SK-N-SH treated with all-trans-retinoic acid at 6 μM for 48 hours (cell line): ENCODE measurements at regions not wholly inside any gene's neighbourhood (a gene's known extent, or its start where the extent isn't known, plus 50 kb on each side); places are given as distances from the start of the nearest gene placed in this dataset.

Experiments
- GLIS3 ChIP-seq: fragments of 250-450 bp; sonication (Bioruptor Pico); IDR thresholded peaks from 2 replicates; pipeline ENCODE4 v1.5.0; 2020; ENCODE audit warnings: mild to moderate bottlenecking, moderate library complexity
- RARB ChIP-seq: fragments of 250-450 bp; sonication (Bioruptor Pico); IDR thresholded peaks from 2 replicates; pipeline ENCODE4 v1.8.0; 2021; ENCODE audit warnings: mild to moderate bottlenecking, moderate library complexity
- ZFP3 ChIP-seq: fragments of 250-450 bp; sonication (Bioruptor Pico); IDR thresholded peaks from 2 replicates; pipeline ENCODE4 v1.5.0; 2020; ENCODE audit warnings: mild to moderate bottlenecking, moderate library complexity
- ZFP30 ChIP-seq: fragments of 450-650 bp; formaldehyde crosslinking; IDR thresholded peaks from 2 replicates; pipeline ENCODE4 v1.5.0; 2022; ENCODE audit warnings: mild to moderate bottlenecking, moderate library complexity
- TF ChIP-seq, protein P1 (sequence below): fragments of 250-450 bp; sonication (Bioruptor Pico); IDR thresholded peaks from 2 replicates; pipeline ENCODE4 v1.8.0; 2020; ENCODE audit warnings: mild to moderate bottlenecking, moderate library complexity, borderline replicate concordance

DNA sequence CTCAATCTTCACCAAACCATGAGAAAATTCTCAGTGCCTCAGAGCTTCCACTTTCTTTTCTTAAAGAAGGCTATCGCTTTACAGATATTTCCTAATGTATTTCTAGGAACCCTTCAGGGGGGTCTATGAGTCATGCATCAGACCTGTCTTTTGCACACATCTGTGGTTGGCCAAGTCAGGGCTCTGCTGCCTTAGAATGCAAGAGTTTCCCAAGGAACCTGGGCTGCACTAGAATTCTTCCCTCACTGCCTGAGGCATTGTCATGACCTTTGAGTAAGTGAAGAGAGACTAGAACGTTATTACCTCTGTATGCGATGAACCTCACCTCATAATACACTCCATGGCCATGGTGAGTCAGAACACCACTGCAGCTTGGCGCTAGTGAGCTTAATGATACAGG is 365.0 kb upstream of the ID4 start:
- TF ChIP-seq GLIS3 (CRISPR knock-in tag), result no peak
- TF ChIP-seq ZFP30 (CRISPR knock-in tag), result no peak
- TF ChIP-seq, protein P1, sequence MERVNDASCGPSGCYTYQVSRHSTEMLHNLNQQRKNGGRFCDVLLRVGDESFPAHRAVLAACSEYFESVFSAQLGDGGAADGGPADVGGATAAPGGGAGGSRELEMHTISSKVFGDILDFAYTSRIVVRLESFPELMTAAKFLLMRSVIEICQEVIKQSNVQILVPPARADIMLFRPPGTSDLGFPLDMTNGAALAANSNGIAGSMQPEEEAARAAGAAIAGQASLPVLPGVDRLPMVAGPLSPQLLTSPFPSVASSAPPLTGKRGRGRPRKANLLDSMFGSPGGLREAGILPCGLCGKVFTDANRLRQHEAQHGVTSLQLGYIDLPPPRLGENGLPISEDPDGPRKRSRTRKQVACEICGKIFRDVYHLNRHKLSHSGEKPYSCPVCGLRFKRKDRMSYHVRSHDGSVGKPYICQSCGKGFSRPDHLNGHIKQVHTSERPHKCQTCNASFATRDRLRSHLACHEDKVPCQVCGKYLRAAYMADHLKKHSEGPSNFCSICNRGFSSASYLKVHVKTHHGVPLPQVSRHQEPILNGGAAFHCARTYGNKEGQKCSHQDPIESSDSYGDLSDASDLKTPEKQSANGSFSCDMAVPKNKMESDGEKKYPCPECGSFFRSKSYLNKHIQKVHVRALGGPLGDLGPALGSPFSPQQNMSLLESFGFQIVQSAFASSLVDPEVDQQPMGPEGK, result no peak
- no peak for TF ChIP-seq ZFP3 (CRISPR knock-in tag)
- no peak for TF ChIP-seq RARB
